H1 (cell line): ENCODE measurements at regions not wholly inside any gene's neighbourhood (a gene's known extent, or its start where the extent isn't known, plus 50 kb on each side); places are given as distances from the start of the nearest gene placed in this dataset.

Source experiments
- ATF3 ChIP-seq: IDR thresholded peaks from 2 replicates; pipeline ENCODE4 v1.6.1; 2011; ENCODE audit warnings: low read depth, mild to moderate bottlenecking, low read length; ENCODE audit not compliant: insufficient read depth
- CBX5 ChIP-seq: fragments of 300-800, 300-1000 bp; sonication (generic); IDR thresholded peaks from 2 replicates; pipeline ENCODE4 v1.7.1; 2016; ENCODE audit warnings: antibody characterized with exemption, low read length, low read depth
- CTCF ChIP-seq, 3 experiments: IDR thresholded peaks; 1 replicate in 2 of 3; 2 replicates in 1 of 3; pipeline versions ENCODE4 v1.5.1 to v1.6.1; 2011; ENCODE audit warnings: low read length in 3 of 3, mild to moderate bottlenecking in 3 of 3, inconsistent platforms in 2 of 3, low read depth in 1 of 3, moderate library complexity in 1 of 3; ENCODE audit not compliant: insufficient read depth in 1 of 3; ENCODE audit errors: control extremely low read depth in 1 of 3

GRCh38 chr3:10635446-10636076 is 130.2 kb upstream of the ATP2B2 start (continued):
- TF ChIP-seq CTCF (IDR thresholded peaks at IDR 0.05; ENCODE audit: control extremely low read depth in 1 of 3, insufficient read depth in 1 of 3, low read depth in 1 of 3, low read length in 3 of 3) (no peak), ATF3 (no peak), CBX5 (no peak)
